GM12892 (cell line): ENCODE measurements at regions not wholly inside any gene's neighbourhood (a gene's known extent, or its start where the extent isn't known, plus 50 kb on each side); places are given as distances from the start of the nearest gene placed in this dataset.

Experiments
- POLR2A ChIP-seq: IDR thresholded peaks from 2 replicates; pipeline ENCODE4 v1.6.1; 2011; ENCODE audit warnings: low read depth, low read length, control low read depth
- POLR2AphosphoS5 ChIP-seq: IDR thresholded peaks from 2 replicates; pipeline ENCODE4 v1.6.1; 2011; ENCODE audit warnings: low read depth, low read length, control low read depth
- TAF1 ChIP-seq: IDR thresholded peaks from 2 replicates; pipeline ENCODE4 v1.6.1; 2011; ENCODE audit warnings: low read depth, mild to moderate bottlenecking, control low read depth, low read length, borderline replicate concordance

DNA sequence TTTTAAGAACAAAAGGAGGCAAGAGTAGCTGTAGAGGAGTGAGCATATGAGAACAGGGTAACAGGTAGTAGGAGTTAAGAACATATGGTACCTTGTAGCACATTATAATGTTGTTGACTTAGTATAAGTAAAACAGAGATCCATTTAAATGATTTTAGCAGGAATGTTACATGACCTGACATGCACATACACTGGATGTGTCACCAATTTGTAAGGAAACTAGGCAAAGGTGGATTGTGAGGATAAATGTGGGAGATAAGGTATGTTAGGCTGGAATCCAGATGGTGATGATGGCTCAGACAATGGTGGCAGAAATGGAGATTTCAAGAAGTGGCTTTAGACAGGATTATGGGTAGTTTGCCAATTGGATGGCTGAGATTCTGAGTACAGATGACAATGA lies 443.1 kb upstream of the DAB2 start:
- TF ChIP-seq POLR2A (no peak), POLR2AphosphoS5 (no peak), TAF1 (no peak)
